Ovary (tissue), 3 donors: ENCODE measurements at regions not wholly inside any gene's neighbourhood (a gene's known extent, or its start where the extent isn't known, plus 50 kb on each side); places are given as distances from the start of the nearest gene placed in this dataset.

Source experiments
- CTCF ChIP-seq, 3 donors: fragments of 450-650 bp in 2 of 3; fragments of 200-600 bp in 1 of 3; IDR thresholded peaks; one replicate each; pipeline versions ENCODE4 v1.5.1 to v1.8.0; 2016 to 2022; ENCODE audit warnings: antibody characterized with exemption in 3 of 3, mild to moderate bottlenecking in 1 of 3
- POLR2A ChIP-seq: fragments of 450-650 bp; IDR thresholded peaks from one replicate; pipeline ENCODE4 v1.6.1; 2017; ENCODE audit warnings: antibody characterized with exemption, mild to moderate bottlenecking, moderate library complexity
- donor health status: DM: no; HTN: no; CAD: no.

DNA sequence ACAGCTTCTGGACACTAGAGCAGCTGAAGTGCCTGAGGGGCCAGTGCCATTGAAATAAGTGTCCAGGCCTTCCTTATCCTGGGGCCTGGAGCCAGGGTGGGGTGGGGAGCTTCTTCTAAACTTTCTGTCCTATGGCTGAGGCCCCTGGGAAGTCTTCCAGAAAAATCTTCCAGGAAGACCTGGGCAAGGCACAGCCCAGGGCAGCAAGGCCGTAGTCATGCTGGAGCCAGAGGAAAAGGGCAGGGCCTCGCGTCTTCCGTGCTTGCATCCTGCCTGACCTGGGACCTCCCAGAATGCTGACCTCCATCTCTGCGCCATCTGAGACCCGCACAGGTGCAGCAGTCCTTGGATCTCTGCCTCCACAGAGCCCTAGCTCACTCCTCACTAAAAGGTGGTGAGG is 96.7 kb upstream of the SLC44A3 start:
- TF ChIP-seq CTCF (IDR thresholded peaks at IDR 0.05) (no peak), POLR2A (no peak)
